ENCODE measurements at regions not wholly inside any gene's neighbourhood (a gene's known extent, or its start where the extent isn't known, plus 50 kb on each side); places are given as distances from the start of the nearest gene placed in this dataset.

DNA sequence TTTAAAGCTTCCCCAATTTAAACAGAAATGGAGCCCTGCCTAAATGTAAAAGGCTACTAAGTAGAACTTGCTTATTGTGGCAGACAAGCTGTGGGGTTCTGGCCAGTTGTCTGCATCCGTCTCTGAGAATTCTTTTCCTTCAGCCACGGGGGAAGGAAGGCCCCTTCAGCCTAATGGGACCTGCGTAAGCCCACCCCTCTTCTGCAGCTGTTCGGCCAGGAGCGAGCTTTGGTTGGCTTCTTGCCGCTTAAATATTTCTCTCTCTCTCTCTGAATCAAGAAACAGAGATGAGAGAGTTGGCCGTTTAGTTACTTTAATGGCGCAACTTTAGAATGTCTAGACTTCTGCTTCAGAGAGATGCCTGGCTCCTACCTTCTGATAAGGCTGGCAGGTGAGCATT lies 151.7 kb upstream of the PROK2 start:
- POLR2A ChIA-PET: no interaction called here
- no peaks in the 10 kb centered on the region for H3K9me3 Mint-ChIP-seq (ENCODE audit: unreplicated experiment)
- H3K27me3 Mint-ChIP-seq (ENCODE audit: insufficient read depth, unreplicated experiment): peaks cover 20% of the 10 kb centered on the region

GRCh38 chr3:71934520-71935270 lies 149.7 kb upstream of the PROK2 start:
- POLR2A ChIA-PET: no interaction called here

More for the DNA sequence above, 151.7 kb upstream of the PROK2 start:
- Mint-ChIP-seq H3K4me1 (ENCODE audit: insufficient read depth, unreplicated experiment) (no peaks in the 10 kb centered on the region), H3K27ac (ENCODE audit: low read depth, unreplicated experiment) (no peak overlapping the region), H3K4me3 (ENCODE audit: unreplicated experiment) (no peak overlapping the region), H3K36me3 (ENCODE audit: insufficient read depth, unreplicated experiment) (no peaks in the 10 kb centered on the region)
- no TSS peak for BruUV-seq (replicated peaks)
- TF ChIP-seq, protein P1, sequence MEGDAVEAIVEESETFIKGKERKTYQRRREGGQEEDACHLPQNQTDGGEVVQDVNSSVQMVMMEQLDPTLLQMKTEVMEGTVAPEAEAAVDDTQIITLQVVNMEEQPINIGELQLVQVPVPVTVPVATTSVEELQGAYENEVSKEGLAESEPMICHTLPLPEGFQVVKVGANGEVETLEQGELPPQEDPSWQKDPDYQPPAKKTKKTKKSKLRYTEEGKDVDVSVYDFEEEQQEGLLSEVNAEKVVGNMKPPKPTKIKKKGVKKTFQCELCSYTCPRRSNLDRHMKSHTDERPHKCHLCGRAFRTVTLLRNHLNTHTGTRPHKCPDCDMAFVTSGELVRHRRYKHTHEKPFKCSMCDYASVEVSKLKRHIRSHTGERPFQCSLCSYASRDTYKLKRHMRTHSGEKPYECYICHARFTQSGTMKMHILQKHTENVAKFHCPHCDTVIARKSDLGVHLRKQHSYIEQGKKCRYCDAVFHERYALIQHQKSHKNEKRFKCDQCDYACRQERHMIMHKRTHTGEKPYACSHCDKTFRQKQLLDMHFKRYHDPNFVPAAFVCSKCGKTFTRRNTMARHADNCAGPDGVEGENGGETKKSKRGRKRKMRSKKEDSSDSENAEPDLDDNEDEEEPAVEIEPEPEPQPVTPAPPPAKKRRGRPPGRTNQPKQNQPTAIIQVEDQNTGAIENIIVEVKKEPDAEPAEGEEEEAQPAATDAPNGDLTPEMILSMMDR (IDR thresholded peaks at IDR 0.05; ENCODE audit: unreplicated experiment): no peak
- CTCF ChIA-PET: interaction anchor here (1.4 kb wide), 1 partner anchor 886 kb away, joined by 5 read pairs; no protein-coding TSS in a partner anchor
- no peak for DNase-seq (ENCODE audit: unreplicated experiment)
- intact Hi-C loops (cut with micrococcal nuclease): no loop called here

GRCh38 chr3:71931922-71932321 lies 147.0 kb upstream of the PROK2 start:
- TF ChIP-seq, protein P1 (IDR thresholded peaks at IDR 0.05; ENCODE audit: unreplicated experiment): no peak
- BruUV-seq (replicated peaks): no TSS peak
- no peak overlapping the region for H3K4me3 Mint-ChIP-seq (ENCODE audit: unreplicated experiment)
- intact Hi-C loops (cut with micrococcal nuclease): no loop called here
- no peak overlapping the region for H3K27ac Mint-ChIP-seq (ENCODE audit: low read depth, unreplicated experiment)
- CTCF ChIA-PET: interaction anchor here (0.5 to 1.1 kb wide), 3 partner anchors 7 to 311 kb away, joined by 3 read pairs; no protein-coding TSS in a partner anchor
- no peaks in the 10 kb centered on the region for H3K27me3 Mint-ChIP-seq (ENCODE audit: insufficient read depth, unreplicated experiment)
- no peaks in the 10 kb centered on the region for H3K36me3 Mint-ChIP-seq (ENCODE audit: insufficient read depth, unreplicated experiment)
- no peak for DNase-seq (ENCODE audit: unreplicated experiment)
- H3K4me1 Mint-ChIP-seq (ENCODE audit: insufficient read depth, unreplicated experiment): peaks cover 13% of the 10 kb centered on the region
- POLR2A ChIA-PET: no interaction called here
- no peaks in the 10 kb centered on the region for H3K9me3 Mint-ChIP-seq (ENCODE audit: unreplicated experiment)

More at GRCh38 chr3:71934520-71935270, 149.7 kb upstream of the PROK2 start:
- TF ChIP-seq, protein P1 (IDR thresholded peaks at IDR 0.05; ENCODE audit: unreplicated experiment): no peak
- no peak overlapping the region for H3K27ac Mint-ChIP-seq (ENCODE audit: low read depth, unreplicated experiment)
- no peak overlapping the region for H3K4me3 Mint-ChIP-seq (ENCODE audit: unreplicated experiment)
- H3K4me1 Mint-ChIP-seq (ENCODE audit: insufficient read depth, unreplicated experiment): peaks cover 13% of the 10 kb centered on the region
- no TSS peak for BruUV-seq (replicated peaks)
- peaks cover under 1% of the 10 kb centered on the region for H3K27me3 Mint-ChIP-seq (ENCODE audit: insufficient read depth, unreplicated experiment)
- intact Hi-C loops (cut with micrococcal nuclease): no loop called here
- no peaks in the 10 kb centered on the region for H3K9me3 Mint-ChIP-seq (ENCODE audit: unreplicated experiment)
- no peak for DNase-seq (ENCODE audit: unreplicated experiment)
- no peaks in the 10 kb centered on the region for H3K36me3 Mint-ChIP-seq (ENCODE audit: insufficient read depth, unreplicated experiment)
- CTCF ChIA-PET: interaction anchor here (0.7 to 2.1 kb wide), 5 partner anchors 8 to 888 kb away, joined by 3 to 8 read pairs (median 3); no protein-coding TSS in a partner anchor

DNA sequence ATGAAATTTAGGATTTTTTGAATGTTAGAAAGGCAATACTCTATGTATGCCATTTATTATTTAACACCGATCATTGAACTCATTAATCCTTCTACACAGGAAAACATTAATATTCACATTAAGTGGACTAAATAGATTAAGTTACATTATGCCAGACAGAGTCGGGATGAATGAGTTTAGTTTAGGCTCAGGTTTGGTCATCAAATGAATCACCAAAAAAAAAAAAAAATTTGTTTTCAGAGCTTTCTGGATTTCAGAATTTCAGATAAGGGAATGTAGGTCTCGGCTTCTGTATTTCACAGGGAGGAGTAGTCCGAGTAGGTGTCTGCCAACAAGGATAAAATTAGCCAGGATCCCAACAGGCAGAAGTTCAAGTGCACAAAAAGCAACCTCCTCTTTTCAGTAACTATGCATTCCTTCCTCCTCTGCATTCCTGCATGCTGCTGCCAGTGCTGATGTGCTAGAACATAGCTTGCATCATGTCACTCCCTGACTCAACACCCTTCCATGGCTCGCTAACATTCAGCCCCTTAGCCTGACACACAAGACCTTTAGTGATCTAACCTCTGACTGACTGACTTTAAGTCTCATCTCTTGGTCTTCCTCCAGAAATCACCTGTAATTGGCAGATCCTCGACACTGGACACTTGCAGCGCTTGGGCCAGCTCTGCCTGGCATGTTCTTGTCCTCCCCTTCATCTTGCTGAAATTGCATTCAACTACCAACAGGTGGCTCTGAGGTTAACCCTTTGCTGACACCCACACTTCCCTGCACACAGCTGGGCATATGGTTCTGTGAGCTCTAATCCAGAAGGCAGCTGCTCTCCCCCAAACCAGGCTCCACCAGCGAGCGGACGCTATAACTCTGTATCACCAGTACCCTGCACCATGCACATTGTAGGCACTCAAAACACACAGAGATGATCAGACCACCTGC lies 145.4 kb upstream of the PROK2 start:
- ChIA-PET POLR2A (interaction anchor here (0.7 to 1.1 kb wide), 2 partner anchors 409 to 517 kb away, joined by 3 read pairs; no protein-coding TSS in a partner anchor), CTCF (interaction anchor here (0.7 to 2.1 kb wide), 12 partner anchors 11 to 1127 kb away, joined by 3 to 9 read pairs (median 3); no protein-coding TSS in a partner anchor)
- no TSS peak for BruUV-seq (replicated peaks)
- peak; percentile 65 for DNase-seq (ENCODE audit: unreplicated experiment)
- Mint-ChIP-seq H3K36me3 (ENCODE audit: insufficient read depth, unreplicated experiment) (no peaks in the 10 kb centered on the region), H3K27me3 (ENCODE audit: insufficient read depth, unreplicated experiment) (no peaks in the 10 kb centered on the region), H3K27ac (ENCODE audit: low read depth, unreplicated experiment) (no peak overlapping the region), H3K9me3 (ENCODE audit: unreplicated experiment) (no peaks in the 10 kb centered on the region), H3K4me3 (ENCODE audit: unreplicated experiment) (no peak overlapping the region), H3K4me1 (ENCODE audit: insufficient read depth, unreplicated experiment) (peaks cover 13% of the 10 kb centered on the region)
- TF ChIP-seq, protein P1 (IDR thresholded peaks at IDR 0.05; ENCODE audit: unreplicated experiment): peak; percentile 41
- intact Hi-C loops (cut with micrococcal nuclease): no loop called here

Data from MCF 10A (cell line).